Endodermal cell (in vitro differentiated cells): ENCODE measurements at regions not wholly inside any gene's neighbourhood (a gene's known extent, or its start where the extent isn't known, plus 50 kb on each side); places are given as distances from the start of the nearest gene placed in this dataset.

Experiments
- DNase-seq: peaks from one replicate; pipeline ENCODE4 v3.0.0-alpha.2; 2017
- H3K27ac ChIP-seq: 2 replicates; pipeline ENCODE4 v1.5.1; 2013; ENCODE audit warnings: mild to moderate bottlenecking, low read depth, low read length, moderate library complexity
- H3K27me3 ChIP-seq: 2 replicates; pipeline ENCODE4 v1.6.1; 2013; ENCODE audit warnings: mild to moderate bottlenecking, low read length, moderate library complexity; ENCODE audit not compliant: insufficient read depth, control insufficient read depth, poor library complexity, severe bottlenecking
- H3K36me3 ChIP-seq: 2 replicates; pipeline ENCODE4 v1.7.0; 2013; ENCODE audit warnings: mild to moderate bottlenecking, low read length, moderate library complexity; ENCODE audit not compliant: control insufficient read depth, insufficient read depth
- H3K4me1 ChIP-seq: one replicate; pipeline ENCODE4 v1.7.0; 2013; ENCODE audit warnings: low read length; ENCODE audit not compliant: control insufficient read depth, insufficient read depth
- H3K4me3 ChIP-seq: 2 replicates; pipeline ENCODE4 v1.5.1; 2013; ENCODE audit warnings: mild to moderate bottlenecking, low read length, moderate library complexity
- H3K9ac ChIP-seq: 2 replicates; pipeline ENCODE4 v1.6.1; 2013; ENCODE audit warnings: mild to moderate bottlenecking, low read length, moderate library complexity; ENCODE audit not compliant: poor library complexity, severe bottlenecking; ENCODE audit errors: extremely low read depth
- H3K9me3 ChIP-seq: 2 replicates; pipeline ENCODE4 v1.6.1; 2013; ENCODE audit warnings: mild to moderate bottlenecking, low read length, moderate library complexity; ENCODE audit not compliant: control insufficient read depth
- H3K27ac Mint-ChIP-seq: 2 replicates; pipeline ENCODE4 v1.8.0; 2020; ENCODE audit warnings: mixed read lengths
- H3K27me3 Mint-ChIP-seq: 2 replicates; pipeline ENCODE4 v1.8.0; 2021; ENCODE audit warnings: mild to moderate bottlenecking, mixed read lengths; ENCODE audit not compliant: insufficient read depth
- H3K36me3 Mint-ChIP-seq: 2 replicates; pipeline ENCODE4 v1.8.0; 2020; ENCODE audit warnings: low read depth, mixed read lengths
- H3K4me1 Mint-ChIP-seq: 2 replicates; pipeline ENCODE4 v1.8.0; 2020; ENCODE audit warnings: mixed read lengths
- H3K4me3 Mint-ChIP-seq: 2 replicates; pipeline ENCODE4 v1.8.0; 2020; ENCODE audit warnings: mild to moderate bottlenecking, moderate library complexity, mixed read lengths
- H3K9me3 Mint-ChIP-seq: 2 replicates; pipeline ENCODE4 v1.8.0; 2020; ENCODE audit warnings: mild to moderate bottlenecking, mixed read lengths
- CTCF ChIP-seq: fragments of 200-600 bp; sonication (generic); conservative IDR thresholded peaks from 2 replicates; pipeline ENCODE4 v1.5.0; 2021; ENCODE audit warnings: antibody characterized with exemption, mild to moderate bottlenecking
- WGBS, 2 experiments: methylation state at CpG; one replicate each; pipeline versions ENCODE4 v1.1.5 to v1.1.7; 2013; ENCODE audit warnings: missing lambda C conversion rate in 2 of 2, mixed read lengths in 1 of 2; ENCODE audit not compliant: insufficient coverage in 1 of 2, insufficient read length in 1 of 2; 5-methylcytosine and 5-hydroxymethylcytosine counted together

GRCh38 chrX:43585922-43586321 lies 70.2 kb upstream of the MAOA start:
- Mint-ChIP-seq H3K4me1 (no peaks in the 10 kb centered on the region), H3K27me3 (peaks cover 2% of the 10 kb centered on the region), H3K9me3 (peaks cover 7% of the 10 kb centered on the region), H3K27ac (no peak overlapping the region), H3K36me3 (no peaks in the 10 kb centered on the region), H3K4me3 (no peak overlapping the region)
- Histone ChIP-seq H3K9me3 (no peaks in the 10 kb centered on the region), H3K27ac (no peak overlapping the region), H3K4me3 (no peak overlapping the region), H3K36me3 (no peaks in the 10 kb centered on the region), H3K4me1 (no peaks in the 10 kb centered on the region), H3K27me3 (no peaks in the 10 kb centered on the region), H3K9ac (no peak overlapping the region)
- WGBS, 2 experiments: 86 to 100% methylated on average over 1 of the region's 1 CpG
- TF ChIP-seq CTCF: peak; percentile 39
- DNase-seq: no peak

- no peaks in the 10 kb centered on the region for H3K4me1 ChIP-seq
- no peak overlapping the region for H3K4me3 Mint-ChIP-seq
- H3K4me1 Mint-ChIP-seq: no peaks in the 10 kb centered on the region
- WGBS, 2 experiments: 90 to 100% methylated on average over 1 to 2 of the region's 2 CpGs
- H3K9ac ChIP-seq: no peak overlapping the region
- H3K36me3 Mint-ChIP-seq: no peaks in the 10 kb centered on the region
- no peaks in the 10 kb centered on the region for H3K27me3 ChIP-seq
- H3K36me3 ChIP-seq: no peaks in the 10 kb centered on the region
- H3K9me3 Mint-ChIP-seq: peaks cover 10% of the 10 kb centered on the region
- H3K9me3 ChIP-seq: no peaks in the 10 kb centered on the region
- peaks cover 2% of the 10 kb centered on the region for H3K27me3 Mint-ChIP-seq
- TF ChIP-seq CTCF: no peak
- no peak overlapping the region for H3K4me3 ChIP-seq
- no peak overlapping the region for H3K27ac ChIP-seq
- no peak for DNase-seq
- no peak overlapping the region for H3K27ac Mint-ChIP-seq
Measured at GRCh38 chrX:43586830-43587229, 69.3 kb upstream of the MAOA start.

GRCh38 chrX:43589735-43590134 lies 66.4 kb upstream of the MAOA start:
- DNase-seq: no peak
- Histone ChIP-seq H3K9ac (no peak overlapping the region), H3K4me3 (no peak overlapping the region), H3K27ac (no peak overlapping the region), H3K9me3 (no peaks in the 10 kb centered on the region), H3K36me3 (no peaks in the 10 kb centered on the region), H3K4me1 (no peaks in the 10 kb centered on the region), H3K27me3 (no peaks in the 10 kb centered on the region)
- no peak overlapping the region for H3K27ac Mint-ChIP-seq
- no peak for TF ChIP-seq CTCF
- no peaks in the 10 kb centered on the region for H3K4me1 Mint-ChIP-seq
- H3K36me3 Mint-ChIP-seq: no peaks in the 10 kb centered on the region
- peaks cover 11% of the 10 kb centered on the region for H3K9me3 Mint-ChIP-seq
- H3K27me3 Mint-ChIP-seq: peaks cover 4% of the 10 kb centered on the region
- 77% methylated on average over 3 of the region's 3 CpGs; no CpG with 5 or more reads in 1 of the 2 experiments for WGBS, 2 experiments
- H3K4me3 Mint-ChIP-seq: no peak overlapping the region
